ENCODE measurements at regions not wholly inside any gene's neighbourhood (a gene's known extent, or its start where the extent isn't known, plus 50 kb on each side); places are given as distances from the start of the nearest gene placed in this dataset.

- DNase-seq (ENCODE audit: low read depth) = no peak
Observed at GRCh38 chr13:31853643-31854326, 114.5 kb downstream of the RXFP2 start.

DNA sequence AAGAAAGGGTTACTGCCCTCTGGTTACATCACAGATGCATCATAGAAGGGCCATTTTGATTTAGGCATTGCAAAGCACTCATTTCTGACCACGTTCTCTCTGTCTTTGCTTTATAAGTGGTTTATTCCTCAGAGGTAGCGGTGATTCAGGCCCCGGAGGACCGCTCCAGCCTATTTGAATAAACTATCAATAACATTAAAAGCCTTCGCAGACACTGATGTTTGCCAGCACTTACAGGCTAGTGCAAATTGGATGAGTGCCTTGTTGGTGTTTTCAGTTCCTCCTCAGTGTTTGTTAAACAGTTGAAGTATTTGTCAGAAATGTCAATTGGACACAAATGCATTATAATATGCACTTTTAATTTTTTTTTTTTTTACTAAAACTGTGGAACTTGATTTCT, 120.2 kb downstream of the RXFP2 start:
- DNase-seq (ENCODE audit: low read depth) = no peak

DNA sequence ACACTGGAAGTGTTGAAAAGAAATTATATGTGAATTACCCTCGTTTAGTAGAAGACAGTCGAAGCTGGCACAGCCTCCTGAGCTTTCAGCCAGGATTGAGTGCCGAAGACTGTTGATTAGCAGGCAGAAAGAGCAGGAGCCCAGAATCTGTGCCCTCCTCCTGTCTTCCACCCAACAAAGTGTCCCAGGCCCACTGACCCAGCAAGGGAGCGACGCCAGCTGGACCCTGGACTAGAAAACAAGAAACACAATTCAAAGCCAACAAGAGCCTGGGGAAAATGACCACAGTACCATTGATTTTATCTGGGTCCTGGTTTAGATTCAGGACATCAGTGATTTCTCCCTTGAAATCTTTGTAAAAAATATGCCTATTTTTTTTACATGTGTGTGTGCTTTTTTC, 120.7 kb downstream of the RXFP2 start:
- DNase-seq (ENCODE audit: low read depth) = no peak

- DNase-seq (ENCODE audit: low read depth) = no peak
Observed at GRCh38 chr13:31862828-31863227, 123.5 kb downstream of the RXFP2 start.

DNA sequence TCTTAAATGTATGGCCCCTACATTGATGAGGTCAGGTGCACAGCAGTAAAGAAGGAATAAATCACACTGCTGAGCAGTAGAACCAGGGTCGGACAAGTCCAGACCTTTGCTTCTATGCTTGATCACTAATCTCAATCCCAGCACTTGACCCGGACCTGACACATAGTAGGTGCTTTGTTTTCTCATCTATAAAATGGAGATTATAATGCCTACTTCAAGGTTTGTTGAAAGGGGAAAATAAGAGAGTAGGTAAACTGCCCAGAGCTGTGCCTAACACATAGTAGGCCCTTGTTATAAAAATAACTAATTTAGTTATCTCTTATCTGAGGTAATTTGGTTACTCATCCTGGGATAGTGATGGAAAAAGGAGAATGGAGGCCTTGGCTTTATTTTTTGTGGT, 125.0 kb downstream of the RXFP2 start:
- no peak for DNase-seq (ENCODE audit: low read depth)

- no peak for DNase-seq (ENCODE audit: low read depth)
Observed at GRCh38 chr13:31866099-31866498, 126.8 kb downstream of the RXFP2 start.

GRCh38 chr13:31867709-31868108, 128.4 kb downstream of the RXFP2 start:
- no peak for DNase-seq (ENCODE audit: low read depth)

DNA sequence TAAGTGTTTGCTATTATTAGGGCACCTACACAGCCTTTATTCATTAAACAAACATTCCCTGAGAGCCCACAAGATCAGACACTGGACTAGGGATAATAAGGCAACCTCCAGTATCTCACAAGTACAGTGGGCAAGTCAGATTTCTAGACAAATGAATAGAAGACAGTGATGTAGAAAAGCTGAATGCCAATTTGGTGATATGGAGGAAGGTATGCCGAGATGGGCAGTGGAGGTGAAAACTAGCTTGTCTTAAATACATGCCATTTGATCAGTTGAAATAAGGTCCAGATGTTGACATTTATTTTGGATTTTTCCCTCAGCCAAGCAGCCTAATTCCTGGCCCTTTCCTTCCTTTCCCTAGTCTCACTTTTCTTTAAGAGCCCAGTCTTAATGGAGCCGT, 130.3 kb downstream of the RXFP2 start:
- DNase-seq (ENCODE audit: low read depth) = no peak

- DNase-seq (ENCODE audit: low read depth) = no peak
Observed at GRCh38 chr13:31870511-31870910, 131.2 kb downstream of the RXFP2 start.

DNA sequence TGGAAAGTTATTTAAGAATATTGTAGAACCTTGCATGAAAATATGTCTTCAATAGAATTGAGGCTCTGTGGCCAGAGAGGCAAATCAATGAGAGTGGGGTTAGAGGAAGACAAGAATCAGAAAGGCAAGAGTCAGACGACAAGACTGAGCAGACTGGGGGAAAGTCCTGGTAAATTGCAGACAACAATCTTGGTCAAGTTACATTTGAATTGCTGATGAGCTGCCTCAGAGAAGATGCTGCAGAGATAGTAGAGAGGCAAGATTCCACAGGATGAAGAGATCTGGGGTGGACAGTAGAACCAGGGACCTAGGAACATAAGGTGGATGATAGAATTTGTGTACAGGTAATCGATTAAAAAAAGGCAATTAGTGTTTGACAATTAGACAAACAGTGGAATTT, 133.8 kb downstream of the RXFP2 start:
- no peak for DNase-seq (ENCODE audit: low read depth)

GRCh38 chr13:31875134-31875533, 135.8 kb downstream of the RXFP2 start:
- DNase-seq (ENCODE audit: low read depth) = peak; percentile 41

DNA sequence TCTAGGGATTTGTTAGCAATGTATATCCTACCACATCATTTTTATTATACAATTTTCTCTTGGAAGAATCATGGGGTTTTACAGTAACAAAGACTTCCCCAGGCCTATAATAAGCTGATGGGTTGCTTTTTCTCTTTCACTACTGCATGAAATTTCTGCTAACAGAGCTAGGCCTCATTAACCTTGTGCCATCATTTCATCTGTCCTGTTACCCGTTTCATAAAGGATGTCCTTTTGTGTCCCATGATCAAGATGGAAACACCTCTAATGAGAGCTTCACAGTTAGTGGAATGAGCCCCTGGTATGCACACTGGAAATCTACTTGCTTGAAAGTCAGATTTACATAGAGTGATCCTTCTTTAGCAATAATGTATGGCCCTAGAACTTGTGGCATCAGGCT, 138.7 kb downstream of the RXFP2 start:
- DNase-seq (ENCODE audit: low read depth) = no peak

DNA sequence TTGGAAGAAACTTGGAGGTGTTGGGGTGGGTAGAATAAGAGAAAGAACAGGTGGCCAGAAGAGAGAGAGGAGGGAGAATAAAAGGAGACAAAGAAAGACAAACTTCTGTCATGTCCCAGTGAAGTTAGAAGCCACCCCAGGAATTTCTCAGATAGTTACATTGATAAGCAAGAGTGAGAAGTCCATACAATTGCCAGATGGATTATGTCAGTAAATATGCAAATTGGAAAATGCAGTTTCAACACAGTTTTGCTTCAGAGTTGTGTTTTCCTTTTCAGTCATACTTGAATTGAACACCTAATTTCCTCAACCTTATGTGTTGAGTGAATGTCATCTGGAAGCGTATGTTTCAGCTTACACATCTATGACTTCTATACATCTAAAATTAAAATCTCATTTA, 139.2 kb downstream of the RXFP2 start:
- DNase-seq (ENCODE audit: low read depth) = no peak

GRCh38 chr13:31878955-31879354, 139.6 kb downstream of the RXFP2 start:
- DNase-seq (ENCODE audit: low read depth) = no peak

DNA sequence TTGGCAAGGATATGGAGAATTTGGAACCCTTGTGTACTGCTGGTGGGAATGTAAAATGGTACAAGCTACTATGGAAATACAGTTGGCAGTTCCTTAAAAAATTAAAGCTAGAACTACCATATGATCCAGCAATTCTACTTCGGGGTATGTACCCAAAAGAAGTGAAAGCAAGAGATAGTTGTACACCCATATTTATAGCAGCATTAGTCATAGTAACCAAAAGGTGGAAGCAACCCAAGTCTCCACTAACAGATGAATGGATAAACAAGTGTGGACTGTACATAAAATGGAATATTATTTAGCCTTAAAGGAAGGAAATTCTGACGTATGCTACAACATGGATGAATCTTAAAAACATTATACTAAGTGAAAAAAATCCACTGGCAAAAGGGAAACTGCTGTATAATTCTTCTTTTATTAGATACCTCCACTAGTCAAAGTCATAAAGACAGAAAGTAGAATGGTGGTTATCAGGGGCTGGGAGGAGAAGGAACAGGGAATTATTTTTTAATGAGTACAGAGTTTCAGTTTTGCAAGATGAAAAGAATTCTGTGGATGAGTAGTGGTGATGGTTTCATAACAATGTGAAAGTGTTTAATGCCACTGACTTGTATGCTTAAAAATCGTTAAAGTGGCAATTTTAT, 141.6 kb downstream of the RXFP2 start:
- DNase-seq (ENCODE audit: low read depth) = peak; percentile 7

GRCh38 chr13:31881495-31881882, 142.2 kb downstream of the RXFP2 start:
- no peak for DNase-seq (ENCODE audit: low read depth)

- DNase-seq (ENCODE audit: low read depth) = no peak
Observed at GRCh38 chr13:31882794-31883193, 143.5 kb downstream of the RXFP2 start.

- no peak for DNase-seq (ENCODE audit: low read depth)
Observed at GRCh38 chr13:31884556-31884955, 145.2 kb downstream of the RXFP2 start.

- no peak for DNase-seq (ENCODE audit: low read depth)
Observed at GRCh38 chr13:31885994-31886393, 145.6 kb upstream of the FRY start.

DNA sequence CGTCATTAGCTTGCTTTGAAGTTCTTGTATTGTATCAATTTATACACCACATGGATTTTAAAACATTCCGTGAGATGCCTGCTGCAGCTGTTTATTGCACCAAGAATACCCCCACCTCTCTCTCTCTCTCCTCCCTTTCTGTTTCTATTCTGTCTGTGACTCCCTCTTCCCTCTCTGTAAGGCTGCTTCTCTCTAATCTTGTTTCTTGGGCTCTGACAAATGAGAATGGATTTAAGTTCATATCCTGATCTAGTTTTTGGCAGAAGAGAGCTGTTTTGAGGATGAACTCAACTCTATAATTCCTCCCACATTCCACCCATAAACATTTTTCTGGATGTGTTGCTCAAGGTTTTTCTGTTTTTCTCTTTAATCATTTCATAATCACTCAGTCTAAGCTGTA, 144.3 kb upstream of the FRY start:
- peak; percentile 73 for DNase-seq (ENCODE audit: low read depth)

DNA sequence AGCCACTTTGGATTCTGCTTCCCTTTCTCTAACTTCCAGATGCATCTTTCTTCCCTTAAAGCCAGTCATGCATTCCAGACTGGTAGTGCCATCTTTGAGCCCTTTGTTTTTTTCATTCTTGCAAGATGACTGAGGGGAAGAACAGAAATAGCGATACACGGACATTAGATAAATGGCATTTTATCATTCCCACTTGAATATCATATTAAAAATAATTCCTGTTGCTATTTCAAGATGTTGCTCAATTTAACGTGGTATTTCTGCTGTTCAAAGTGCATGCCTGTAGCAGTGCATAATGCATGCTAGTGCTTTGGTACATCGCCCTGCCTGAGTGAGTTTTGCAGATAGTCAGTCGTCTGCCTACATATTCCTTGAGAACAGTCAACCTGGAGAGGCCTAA, 140.6 kb upstream of the FRY start:
- peak; percentile 13 for DNase-seq (ENCODE audit: low read depth)

DNA sequence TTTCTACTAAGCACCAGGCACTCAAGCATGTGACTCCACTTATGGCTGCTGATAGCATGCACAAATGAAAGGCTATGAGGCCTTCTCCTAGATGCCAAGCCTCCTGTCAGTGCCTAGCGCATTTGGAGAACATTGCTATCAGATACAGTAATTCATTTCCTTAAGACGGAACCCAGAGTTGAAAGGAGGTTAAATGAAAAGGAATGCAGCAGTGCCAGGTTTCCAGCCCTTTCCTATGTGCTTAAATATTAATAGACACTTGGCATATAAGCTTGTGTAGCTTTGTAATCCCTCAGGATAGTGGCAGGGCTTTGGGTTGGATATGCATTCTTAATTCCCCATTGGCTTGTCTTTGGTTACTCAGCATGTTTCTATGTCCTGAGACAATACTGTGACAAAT, 140.1 kb upstream of the FRY start:
- no peak for DNase-seq (ENCODE audit: low read depth)

DNA sequence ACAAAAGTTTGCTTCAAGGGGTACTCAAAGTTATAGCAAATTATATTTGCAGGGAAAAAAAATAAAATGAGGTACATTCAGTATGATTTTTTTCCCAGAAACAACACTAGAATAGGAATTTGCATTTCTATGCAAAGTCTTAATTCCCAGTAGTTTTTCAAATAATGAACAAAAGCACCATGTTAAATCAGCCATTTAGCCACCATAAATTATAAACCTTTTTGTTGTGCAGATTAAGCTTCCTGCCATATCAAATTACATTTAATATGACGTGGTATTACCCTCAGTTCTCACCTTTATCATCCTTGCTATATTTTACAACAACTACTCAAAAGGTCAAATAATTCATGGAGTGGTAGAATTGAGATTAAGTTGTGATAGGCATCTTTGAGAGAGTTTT, 136.6 kb upstream of the FRY start:
- no peak for DNase-seq (ENCODE audit: low read depth)

DNA sequence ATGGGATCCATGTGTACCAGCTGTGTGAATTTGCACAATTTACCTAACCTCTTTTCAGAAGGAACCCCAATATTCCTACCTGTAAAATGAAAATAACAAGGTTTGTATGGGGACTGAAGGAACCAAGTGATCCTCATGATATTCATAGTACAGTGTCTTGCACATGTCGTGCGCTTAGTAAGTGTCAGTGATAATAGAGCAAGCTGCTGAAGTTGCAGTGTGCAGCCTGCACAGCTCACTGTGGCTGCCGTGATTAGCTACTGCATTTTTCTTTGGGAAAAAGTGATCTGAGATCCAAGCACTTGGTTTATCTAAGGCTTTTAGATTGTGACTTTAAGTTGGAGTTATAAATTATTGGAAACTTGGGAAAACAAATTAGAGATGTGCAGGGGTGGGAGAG, 135.9 kb upstream of the FRY start:
- DNase-seq (ENCODE audit: low read depth) = no peak

Data from fibroblast of gingiva (primary cell).